ENCODE measurements at regions not wholly inside any gene's neighbourhood (a gene's known extent, or its start where the extent isn't known, plus 50 kb on each side); places are given as distances from the start of the nearest gene placed in this dataset.

DNA sequence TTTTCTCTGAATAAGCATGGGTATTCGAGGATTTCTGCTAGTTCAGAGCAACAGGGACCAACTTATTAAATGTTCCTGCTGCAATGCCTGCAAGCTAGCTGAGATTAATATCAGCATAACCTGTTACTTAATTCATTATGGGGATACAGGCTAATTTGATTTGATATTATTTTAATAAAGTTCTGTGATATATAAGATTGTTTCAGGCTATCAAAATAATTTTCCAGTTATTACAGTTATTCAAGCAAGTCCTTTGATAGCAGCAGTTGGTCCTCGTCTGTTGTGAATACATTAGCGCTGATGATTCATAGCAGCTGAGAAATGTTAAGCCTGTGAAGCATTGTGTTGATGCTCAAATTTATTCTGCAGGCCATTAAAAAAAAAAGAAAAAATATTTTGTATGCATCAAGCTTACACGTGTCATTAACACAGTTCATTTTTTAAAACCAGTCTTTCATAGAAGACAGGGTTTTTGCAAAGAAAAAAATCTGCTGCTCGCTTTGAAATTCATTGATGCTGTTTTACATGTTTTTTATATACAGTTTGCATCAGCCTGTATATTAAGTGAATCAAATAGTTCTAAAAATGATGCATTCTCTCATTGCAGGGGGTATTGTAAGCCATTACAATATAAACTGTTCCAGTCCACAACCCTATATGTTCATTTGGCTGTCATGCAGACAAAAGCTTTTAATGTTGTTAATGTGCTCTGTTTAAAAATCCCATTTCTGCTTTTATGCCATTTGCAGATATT is 482.5 kb downstream of the BCL11A start:
- Histone ChIP-seq H3K9me3 (no peaks in the 10 kb centered on the region), H3K27me3 (ENCODE audit: insufficient read depth in 3 of 3, low read length in 2 of 3) (peaks cover 0 to 27% (median 3%) of the 10 kb centered on the region in 3 donors), H3K36me3 (ENCODE audit: insufficient read depth in 1 of 2, low read depth in 1 of 2) (no peaks in the 10 kb centered on the region), H3K4me3 (no peak overlapping the region), H3K27ac (no peak overlapping the region), H3K4me1 (no peaks in the 10 kb centered on the region)
- no peak for ATAC-seq
- intact Hi-C loops (cut with DNase I): no loop called here
- WGBS, 3 donors: 41 to 59% (median 56%) methylated on average over 5 of the region's 5 CpGs
- TF ChIP-seq, protein P1, sequence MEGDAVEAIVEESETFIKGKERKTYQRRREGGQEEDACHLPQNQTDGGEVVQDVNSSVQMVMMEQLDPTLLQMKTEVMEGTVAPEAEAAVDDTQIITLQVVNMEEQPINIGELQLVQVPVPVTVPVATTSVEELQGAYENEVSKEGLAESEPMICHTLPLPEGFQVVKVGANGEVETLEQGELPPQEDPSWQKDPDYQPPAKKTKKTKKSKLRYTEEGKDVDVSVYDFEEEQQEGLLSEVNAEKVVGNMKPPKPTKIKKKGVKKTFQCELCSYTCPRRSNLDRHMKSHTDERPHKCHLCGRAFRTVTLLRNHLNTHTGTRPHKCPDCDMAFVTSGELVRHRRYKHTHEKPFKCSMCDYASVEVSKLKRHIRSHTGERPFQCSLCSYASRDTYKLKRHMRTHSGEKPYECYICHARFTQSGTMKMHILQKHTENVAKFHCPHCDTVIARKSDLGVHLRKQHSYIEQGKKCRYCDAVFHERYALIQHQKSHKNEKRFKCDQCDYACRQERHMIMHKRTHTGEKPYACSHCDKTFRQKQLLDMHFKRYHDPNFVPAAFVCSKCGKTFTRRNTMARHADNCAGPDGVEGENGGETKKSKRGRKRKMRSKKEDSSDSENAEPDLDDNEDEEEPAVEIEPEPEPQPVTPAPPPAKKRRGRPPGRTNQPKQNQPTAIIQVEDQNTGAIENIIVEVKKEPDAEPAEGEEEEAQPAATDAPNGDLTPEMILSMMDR (IDR thresholded peaks at IDR 0.05): no peak
- DNase-seq: no peak

GRCh38 chr2:60070196-60070595 is 483.3 kb downstream of the BCL11A start:
- WGBS, 3 donors: 38 to 42% (median 40%) methylated on average over 5 of the region's 5 CpGs
- Histone ChIP-seq H3K4me3 (no peak overlapping the region), H3K36me3 (ENCODE audit: insufficient read depth in 1 of 2, low read depth in 1 of 2) (no peaks in the 10 kb centered on the region), H3K27ac (no peak overlapping the region), H3K27me3 (ENCODE audit: insufficient read depth in 3 of 3, low read length in 2 of 3) (peaks cover 0 to 27% (median 3%) of the 10 kb centered on the region in 3 donors), H3K4me1 (no peaks in the 10 kb centered on the region), H3K9me3 (no peaks in the 10 kb centered on the region)
- intact Hi-C loops (cut with DNase I): no loop called here
- DNase-seq (no peak), ATAC-seq (no peak)
- TF ChIP-seq, protein P1 (IDR thresholded peaks at IDR 0.05): no peak

GRCh38 chr2:60068755-60069154 is 484.7 kb downstream of the BCL11A start:
- intact Hi-C loops (cut with DNase I): no loop called here
- Histone ChIP-seq H3K36me3 (ENCODE audit: insufficient read depth in 1 of 2, low read depth in 1 of 2) (no peaks in the 10 kb centered on the region), H3K27me3 (ENCODE audit: insufficient read depth in 3 of 3, low read length in 2 of 3) (peaks cover 0 to 27% (median 3%) of the 10 kb centered on the region in 3 donors), H3K27ac (no peak overlapping the region), H3K9me3 (no peaks in the 10 kb centered on the region), H3K4me3 (no peak overlapping the region), H3K4me1 (no peaks in the 10 kb centered on the region)
- no peak for DNase-seq
- 76 to 85% (median 77%) methylated on average over 4 of the region's 4 CpGs for WGBS, 3 donors
- TF ChIP-seq, protein P1 (IDR thresholded peaks at IDR 0.05): no peak
- no peak for ATAC-seq

DNA sequence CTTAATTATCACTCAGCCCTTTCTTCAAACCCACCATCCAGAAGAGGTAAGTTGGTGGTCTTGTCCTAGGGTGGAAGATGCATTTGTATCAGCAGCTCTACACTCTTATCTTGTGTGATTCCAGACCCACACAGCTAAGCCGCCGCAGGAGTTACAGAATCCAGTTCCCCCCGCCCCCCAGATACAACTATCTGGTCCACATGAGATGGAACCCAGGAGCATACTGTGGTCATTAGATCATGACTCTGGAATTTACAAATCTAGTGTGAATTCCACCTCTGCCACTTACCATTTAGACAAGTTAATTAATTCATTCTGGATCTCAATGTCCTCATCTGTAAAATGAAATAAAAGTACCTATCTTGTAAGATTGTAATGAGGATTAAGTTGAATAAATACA is 486.4 kb downstream of the BCL11A start:
- no peak for ATAC-seq
- DNase-seq: no peak
- Histone ChIP-seq H3K4me1 (no peaks in the 10 kb centered on the region), H3K27me3 (ENCODE audit: insufficient read depth in 3 of 3, low read length in 2 of 3) (peaks cover 0 to 20% (median 3%) of the 10 kb centered on the region in 3 donors), H3K4me3 (no peak overlapping the region), H3K27ac (no peak overlapping the region), H3K36me3 (ENCODE audit: insufficient read depth in 1 of 2, low read depth in 1 of 2) (no peaks in the 10 kb centered on the region), H3K9me3 (no peaks in the 10 kb centered on the region)
- intact Hi-C loops (cut with DNase I): no loop called here
- TF ChIP-seq, protein P1 (IDR thresholded peaks at IDR 0.05): no peak
- 91 to 96% (median 92%) methylated on average over 3 of the region's 3 CpGs for WGBS, 3 donors
